Transverse colon (tissue), 4 donors: ENCODE measurements at regions not wholly inside any gene's neighbourhood (a gene's known extent, or its start where the extent isn't known, plus 50 kb on each side); places are given as distances from the start of the nearest gene placed in this dataset.

Source experiments
- EP300 ChIP-seq: sonication (generic); formaldehyde crosslinking; IDR thresholded peaks from one replicate; pipeline ENCODE4 v1.6.1; 2017; ENCODE audit warnings: antibody characterized with exemption, low read depth
- POLR2A ChIP-seq: fragments of 450-650 bp; IDR thresholded peaks from one replicate; pipeline ENCODE4 v1.6.1; 2016; ENCODE audit warnings: antibody characterized with exemption, mild to moderate bottlenecking, moderate library complexity
- POLR2AphosphoS5 ChIP-seq, 3 donors: sonication (generic); formaldehyde crosslinking; IDR thresholded peaks; one replicate each; pipeline ENCODE4 v1.6.1; 2016; ENCODE audit warnings: antibody characterized with exemption in 3 of 3
- TF ChIP-seq, protein P1 (sequence below), 5 experiments: fragments of 200-600 bp in 3 of 5; fragments of 450-650 bp in 2 of 5; sonication (generic) in 3 of 5; IDR thresholded peaks; 1 replicate in 2 of 5; 2 replicates in 3 of 5; pipeline ENCODE4 v1.5.1; 2016 to 2017; ENCODE audit warnings: antibody characterized with exemption in 5 of 5, inconsistent platforms in 3 of 5, mild to moderate bottlenecking in 2 of 5, moderate library complexity in 1 of 5

DNA sequence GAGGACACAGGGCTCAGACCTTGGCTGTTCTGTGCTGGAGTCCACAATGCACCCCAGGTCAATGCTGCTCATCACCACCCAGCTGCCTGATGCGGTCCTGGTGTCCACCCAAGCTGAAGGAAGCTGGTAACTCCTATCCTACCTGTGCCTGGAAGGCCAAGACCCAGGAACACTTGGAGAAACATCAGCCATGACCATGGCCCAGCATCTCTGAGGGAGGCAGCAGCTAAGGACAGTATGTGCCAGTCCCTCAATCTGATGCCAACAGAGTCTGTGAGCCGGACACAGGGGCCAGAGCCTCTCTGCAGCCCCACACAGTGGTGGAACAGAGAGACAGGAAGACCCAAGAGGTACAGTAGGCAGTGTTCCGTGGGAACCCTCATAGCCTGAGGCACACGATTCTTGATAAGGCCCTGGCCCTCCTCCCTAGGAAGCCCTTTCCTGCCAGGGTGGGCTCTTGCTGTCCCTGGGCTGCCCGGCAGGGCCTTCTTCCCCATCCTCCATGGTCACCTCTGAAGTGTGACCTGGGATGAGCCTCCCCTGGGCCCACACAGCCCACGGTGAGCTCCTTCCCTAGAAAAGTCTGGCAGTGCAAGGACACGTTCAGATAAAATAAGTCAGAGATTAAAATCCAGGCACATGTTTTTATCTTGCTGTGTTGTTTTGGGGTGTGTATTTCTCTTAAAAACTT is 170.7 kb downstream of the THBS2 start:
- TF ChIP-seq, protein P1, sequence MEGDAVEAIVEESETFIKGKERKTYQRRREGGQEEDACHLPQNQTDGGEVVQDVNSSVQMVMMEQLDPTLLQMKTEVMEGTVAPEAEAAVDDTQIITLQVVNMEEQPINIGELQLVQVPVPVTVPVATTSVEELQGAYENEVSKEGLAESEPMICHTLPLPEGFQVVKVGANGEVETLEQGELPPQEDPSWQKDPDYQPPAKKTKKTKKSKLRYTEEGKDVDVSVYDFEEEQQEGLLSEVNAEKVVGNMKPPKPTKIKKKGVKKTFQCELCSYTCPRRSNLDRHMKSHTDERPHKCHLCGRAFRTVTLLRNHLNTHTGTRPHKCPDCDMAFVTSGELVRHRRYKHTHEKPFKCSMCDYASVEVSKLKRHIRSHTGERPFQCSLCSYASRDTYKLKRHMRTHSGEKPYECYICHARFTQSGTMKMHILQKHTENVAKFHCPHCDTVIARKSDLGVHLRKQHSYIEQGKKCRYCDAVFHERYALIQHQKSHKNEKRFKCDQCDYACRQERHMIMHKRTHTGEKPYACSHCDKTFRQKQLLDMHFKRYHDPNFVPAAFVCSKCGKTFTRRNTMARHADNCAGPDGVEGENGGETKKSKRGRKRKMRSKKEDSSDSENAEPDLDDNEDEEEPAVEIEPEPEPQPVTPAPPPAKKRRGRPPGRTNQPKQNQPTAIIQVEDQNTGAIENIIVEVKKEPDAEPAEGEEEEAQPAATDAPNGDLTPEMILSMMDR (IDR thresholded peaks at IDR 0.05) = no peak
- TF ChIP-seq POLR2A (no peak), EP300 (no peak), POLR2AphosphoS5 (IDR thresholded peaks at IDR 0.05) (no peak)
